Right lobe of liver (tissue), 6 donors: ENCODE measurements at regions not wholly inside any gene's neighbourhood (a gene's known extent, or its start where the extent isn't known, plus 50 kb on each side); places are given as distances from the start of the nearest gene placed in this dataset.
A peak's percentile ranks its signal among the peaks of the same experiment; 100 is the strongest.
"Not testable (repeated sequence)": the region's sequence is repeated elsewhere in the genome, so short reads cannot be mapped to it uniquely, and the experiment has no call there.

Experiments used
- ATAC-seq, 4 donors: fragments of 200-7000 bp; cut with Tn5 transposase; one replicate each; pipeline ENCODE4 v1.9.1; 2020; ENCODE audit warnings: mild to moderate bottlenecking in 4 of 4, moderate library complexity in 4 of 4
- DNase-seq, 3 donors: peaks; one replicate each; pipeline ENCODE4 v3.0.0-alpha.2; 2020
- H3K27ac ChIP-seq, 3 donors: fragments of 200-600 bp; one replicate each; pipeline ENCODE4 v1.8.0; 2022
- H3K27me3 ChIP-seq, 2 donors: fragments of 200-600 bp; one replicate each; pipeline ENCODE4 v1.8.0; 2022
- H3K36me3 ChIP-seq, 4 donors: fragments of 200-600 bp; sonication (generic) in 1 of 4; one replicate each; pipeline versions ENCODE4 v1.5.1 to v1.8.0; 2017 to 2022; ENCODE audit warnings: control low read depth in 1 of 4
- H3K4me1 ChIP-seq, 4 donors: fragments of 200-600 bp; sonication (generic) in 1 of 4; one replicate each; pipeline versions ENCODE4 v1.5.1 to v1.8.0; 2017 to 2022; ENCODE audit warnings: control low read depth in 1 of 4
- H3K4me3 ChIP-seq, 3 donors: fragments of 200-600 bp; one replicate each; pipeline ENCODE4 v1.8.0; 2022
- H3K9me3 ChIP-seq, 4 donors: fragments of 200-600 bp; sonication (generic) in 1 of 4; one replicate each; pipeline versions ENCODE4 v1.5.1 to v1.8.0; 2017 to 2022; ENCODE audit warnings: control low read depth in 1 of 4
- POLR2A ChIP-seq: fragments of 450-650 bp; IDR thresholded peaks from one replicate; pipeline ENCODE4 v1.6.1; 2017; ENCODE audit warnings: antibody characterized with exemption, mild to moderate bottlenecking
- WGBS: methylation state at CpG from one replicate; pipeline ENCODE4 v1.1.6; 2018; ENCODE audit warnings: low coverage, low lambda C conversion rate; ENCODE audit not compliant: insufficient coverage; ENCODE audit errors: missing lambda C conversion rate; 5-methylcytosine and 5-hydroxymethylcytosine counted together
- intact Hi-C, 2 donors: fragments of 100-400 bp; cut with DNase I; formaldehyde crosslinking; loops; one replicate each; pipeline versions ENCODE4 v1.11.2 to v1.14.1; 2022
- TF ChIP-seq, protein P1 (sequence below), 4 donors: fragments of 200-600 bp in 3 of 4; fragments of 450-650 bp in 1 of 4; IDR thresholded peaks; one replicate each; pipeline versions ENCODE4 v1.5.1 to v1.8.0; 2016 to 2022; ENCODE audit warnings: antibody characterized with exemption in 4 of 4, mild to moderate bottlenecking in 2 of 4
- donor health status: DM: no; HTN: yes; CAD: no.
- donor health status: DM: no; HTN: no; CAD: no.
- donor health status: DM: no; HTN: no; CAD: no.
- donor health status: DM: no; HTN: yes; CAD: no.
- donor health status: DM: no; HTN: yes; CAD: no.

DNA sequence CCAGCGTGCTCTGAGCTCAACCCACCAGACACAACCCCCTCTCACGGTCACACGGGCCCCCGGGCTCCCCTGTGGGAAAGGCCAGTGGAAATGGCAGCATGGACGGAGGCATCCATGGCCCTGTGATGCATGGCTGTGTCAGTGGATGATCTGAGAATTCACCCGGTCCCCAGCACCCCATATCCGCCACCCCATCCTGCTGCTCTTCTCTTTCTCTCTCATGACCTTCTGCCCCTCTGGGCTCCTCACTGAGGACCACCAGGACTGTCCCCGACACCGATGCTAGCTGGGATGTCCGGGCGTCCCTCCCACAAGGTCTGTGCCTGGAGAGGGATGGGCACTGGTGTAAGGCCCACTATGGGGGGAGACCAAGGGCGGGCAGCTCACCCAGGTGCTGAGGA, 282.2 kb downstream of the ADGRD1 start:
- Histone ChIP-seq H3K36me3 (no peaks in the 10 kb centered on the region), H3K27me3 (no peaks in the 10 kb centered on the region), H3K27ac (no peak overlapping the region), H3K9me3 (no peaks in the 10 kb centered on the region), H3K4me3 (no peak overlapping the region), H3K4me1 (no peaks in the 10 kb centered on the region)
- 46% methylated on average over 4 of the region's 12 CpGs for WGBS
- ATAC-seq: no peak
- intact Hi-C loops: no loop called here
- TF ChIP-seq POLR2A: no peak
- TF ChIP-seq, protein P1, sequence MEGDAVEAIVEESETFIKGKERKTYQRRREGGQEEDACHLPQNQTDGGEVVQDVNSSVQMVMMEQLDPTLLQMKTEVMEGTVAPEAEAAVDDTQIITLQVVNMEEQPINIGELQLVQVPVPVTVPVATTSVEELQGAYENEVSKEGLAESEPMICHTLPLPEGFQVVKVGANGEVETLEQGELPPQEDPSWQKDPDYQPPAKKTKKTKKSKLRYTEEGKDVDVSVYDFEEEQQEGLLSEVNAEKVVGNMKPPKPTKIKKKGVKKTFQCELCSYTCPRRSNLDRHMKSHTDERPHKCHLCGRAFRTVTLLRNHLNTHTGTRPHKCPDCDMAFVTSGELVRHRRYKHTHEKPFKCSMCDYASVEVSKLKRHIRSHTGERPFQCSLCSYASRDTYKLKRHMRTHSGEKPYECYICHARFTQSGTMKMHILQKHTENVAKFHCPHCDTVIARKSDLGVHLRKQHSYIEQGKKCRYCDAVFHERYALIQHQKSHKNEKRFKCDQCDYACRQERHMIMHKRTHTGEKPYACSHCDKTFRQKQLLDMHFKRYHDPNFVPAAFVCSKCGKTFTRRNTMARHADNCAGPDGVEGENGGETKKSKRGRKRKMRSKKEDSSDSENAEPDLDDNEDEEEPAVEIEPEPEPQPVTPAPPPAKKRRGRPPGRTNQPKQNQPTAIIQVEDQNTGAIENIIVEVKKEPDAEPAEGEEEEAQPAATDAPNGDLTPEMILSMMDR (IDR thresholded peaks at IDR 0.05): no peak
- no peak for DNase-seq

DNA sequence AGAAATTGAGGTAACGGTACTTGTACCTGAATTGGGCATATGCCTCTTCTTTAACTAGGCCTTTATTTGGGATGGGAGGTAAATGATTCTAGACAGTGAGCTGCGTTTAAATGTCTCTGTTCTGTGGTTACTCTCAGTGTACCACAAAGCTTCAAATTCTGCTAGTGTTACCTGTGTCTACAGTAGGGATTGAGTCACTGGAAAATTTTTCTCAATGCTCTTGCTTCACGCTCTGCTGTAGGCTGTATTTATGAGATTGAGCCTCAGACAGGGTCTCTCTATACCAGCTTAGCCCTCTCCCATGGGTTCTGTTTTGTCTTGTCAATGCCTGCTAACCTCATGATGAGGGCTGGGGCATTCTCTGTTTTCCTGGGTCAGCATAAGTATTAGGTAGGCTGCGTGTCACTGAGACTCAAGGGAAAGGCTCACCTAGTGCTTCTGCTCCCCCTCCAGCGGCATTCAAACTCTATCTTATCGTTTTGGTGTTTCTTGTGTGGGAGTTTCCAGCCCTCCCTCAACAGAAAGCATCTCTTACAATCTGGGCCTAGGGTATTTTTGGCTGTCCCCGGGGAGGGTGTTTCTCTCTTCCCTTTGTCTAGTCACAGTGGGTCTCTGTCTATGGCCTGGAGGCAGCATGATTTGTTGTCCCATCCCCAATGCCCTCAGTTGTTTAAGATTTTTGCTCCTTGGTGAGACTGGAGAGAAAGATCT, 285.8 kb downstream of the ADGRD1 start:
- intact Hi-C loops: no loop called here
- Histone ChIP-seq H3K9me3 (no peaks in the 10 kb centered on the region), H3K4me3 (no peak overlapping the region), H3K36me3 (no peaks in the 10 kb centered on the region), H3K4me1 (no peaks in the 10 kb centered on the region), H3K27ac (no peak overlapping the region), H3K27me3 (no peaks in the 10 kb centered on the region)
- TF ChIP-seq POLR2A: no peak
- TF ChIP-seq, protein P1 (IDR thresholded peaks at IDR 0.05): no peak
- WGBS: 60% methylated on average over 4 of the region's 7 CpGs
- DNase-seq (no peak), ATAC-seq (no peak)

DNA sequence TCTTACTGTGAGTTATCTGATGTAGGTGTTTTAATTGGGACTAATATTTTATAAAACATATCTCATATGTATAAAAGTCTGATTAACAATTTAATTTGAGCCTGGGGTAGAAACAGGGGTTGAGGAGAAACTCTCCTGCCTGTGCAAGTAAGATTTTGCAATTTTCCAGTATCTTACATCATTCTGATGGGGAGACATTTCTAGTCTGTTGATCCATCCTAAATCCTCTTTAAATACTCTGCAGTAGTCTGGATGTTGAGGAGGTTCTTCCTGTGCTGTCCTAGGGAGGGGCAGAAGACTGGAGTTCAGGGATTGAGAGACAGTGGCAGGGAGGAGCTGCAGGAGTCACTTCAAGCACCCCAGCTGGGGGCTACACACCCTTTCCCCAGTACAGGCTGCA, 287.8 kb downstream of the ADGRD1 start:
- no peaks in the 10 kb centered on the region for H3K9me3 ChIP-seq
- no peak overlapping the region for H3K4me3 ChIP-seq
- intact Hi-C loops: no loop called here
- TF ChIP-seq POLR2A: no peak
- TF ChIP-seq, protein P1 (IDR thresholded peaks at IDR 0.05): no peak
- ATAC-seq: no peak
- no peaks in the 10 kb centered on the region for H3K27me3 ChIP-seq
- H3K27ac ChIP-seq: no peak overlapping the region
- H3K4me1 ChIP-seq: no peaks in the 10 kb centered on the region
- no peaks in the 10 kb centered on the region for H3K36me3 ChIP-seq
- DNase-seq: peak in 1 of 3 donors; percentile 11

DNA sequence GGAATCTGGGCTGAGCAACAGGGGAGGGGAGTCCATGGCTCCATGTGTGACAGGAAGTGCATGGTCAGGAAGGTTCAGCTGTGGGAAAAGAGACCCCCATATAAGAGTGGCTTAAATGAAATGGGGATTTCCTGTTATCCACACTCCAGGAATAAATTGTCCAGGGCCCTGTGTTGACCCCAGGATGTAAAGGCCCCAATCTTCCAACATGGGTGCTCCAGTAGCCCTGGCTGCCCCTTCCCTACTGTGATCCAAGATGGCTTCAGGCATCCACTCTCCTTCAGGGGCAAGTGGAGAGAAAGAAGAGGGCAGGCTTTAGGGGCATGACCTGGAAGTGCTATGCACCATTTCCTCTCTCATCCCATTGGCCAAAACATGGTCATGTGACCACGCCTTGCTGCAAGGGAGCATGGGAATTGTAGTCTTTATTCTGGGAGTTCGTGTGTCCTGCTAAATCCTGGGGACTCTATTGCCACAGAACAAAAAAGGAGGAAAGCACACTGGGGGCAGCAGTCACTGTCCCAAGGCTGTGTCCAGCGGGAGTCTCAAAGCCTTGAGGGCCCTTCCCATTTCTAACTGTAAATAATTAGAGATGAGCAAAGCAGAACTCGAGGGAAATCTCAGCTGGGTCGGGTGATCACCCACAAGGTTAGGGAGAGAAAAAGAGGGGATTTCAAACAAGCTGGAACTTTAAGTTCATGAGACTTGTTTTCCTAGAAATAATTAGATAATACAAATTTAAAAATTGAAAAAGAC, 289.2 kb downstream of the ADGRD1 start:
- TF ChIP-seq POLR2A: no peak
- TF ChIP-seq, protein P1 (IDR thresholded peaks at IDR 0.05): no peak
- intact Hi-C loops: no loop called here
- Histone ChIP-seq H3K4me3 (no peak overlapping the region), H3K4me1 (no peaks in the 10 kb centered on the region), H3K27me3 (no peaks in the 10 kb centered on the region), H3K27ac (no peak overlapping the region), H3K9me3 (no peaks in the 10 kb centered on the region), H3K36me3 (no peaks in the 10 kb centered on the region)
- DNase-seq: peak in 1 of 3 donors; percentile 9
- WGBS: 64% methylated on average over 5 of the region's 5 CpGs
- no peak for ATAC-seq

DNA sequence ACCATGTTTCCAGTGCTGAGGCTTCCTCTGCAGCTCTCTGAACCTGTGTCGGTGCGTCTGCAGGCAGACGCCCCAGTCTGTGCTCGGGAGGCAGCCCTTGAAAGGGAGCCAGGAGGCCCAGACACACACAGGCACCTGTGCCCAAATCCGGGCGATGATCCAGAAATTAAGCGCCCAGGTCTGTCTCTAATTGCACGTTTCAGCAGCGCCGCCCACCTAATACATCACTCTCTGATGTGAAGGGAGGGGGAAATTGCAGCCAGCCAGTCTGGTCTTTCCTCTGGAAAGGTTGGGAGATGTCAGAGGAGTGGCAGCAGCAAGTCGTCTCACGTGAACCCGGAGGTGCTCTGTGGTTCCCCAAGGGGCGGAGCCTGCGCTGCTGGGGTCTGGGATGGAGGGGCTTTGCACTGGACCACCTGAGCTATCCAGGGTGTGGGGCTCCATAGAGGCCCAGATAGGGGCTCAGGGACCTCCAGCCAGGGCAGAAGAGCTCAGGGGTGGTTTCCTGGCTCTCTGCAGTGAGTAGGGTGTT, 290.5 kb downstream of the ADGRD1 start:
- H3K36me3 ChIP-seq, H3K27ac ChIP-seq, ATAC-seq, H3K9me3 ChIP-seq, intact Hi-C loops, H3K4me3 ChIP-seq, H3K4me1 ChIP-seq, H3K27me3 ChIP-seq: not testable (repeated sequence)
- DNase-seq: peak in 1 of 3 donors; percentile 20
- WGBS: 86% methylated on average over 4 of the region's 15 CpGs

DNA sequence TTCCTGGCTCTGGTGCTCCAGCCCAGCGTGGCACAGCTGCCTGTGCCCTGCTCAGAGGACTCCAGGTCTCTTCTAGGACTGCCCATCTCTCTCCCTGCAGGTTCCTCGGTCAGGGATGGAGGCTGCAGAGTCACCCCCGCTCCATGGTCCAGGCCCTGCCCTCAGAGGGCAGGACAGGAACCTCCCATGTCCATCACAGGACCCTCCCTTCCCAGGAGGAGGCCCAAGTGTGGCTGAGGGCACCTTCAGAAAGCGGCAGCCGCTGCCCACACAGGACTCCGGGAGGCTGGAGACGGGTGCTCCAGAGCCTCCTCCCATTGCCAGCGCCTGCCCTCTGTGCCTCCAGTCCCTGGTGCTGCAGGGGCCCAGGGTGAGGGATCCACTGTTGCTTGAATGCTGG, 291.5 kb downstream of the ADGRD1 start:
- H3K4me1 ChIP-seq, H3K4me3 ChIP-seq, H3K9me3 ChIP-seq, H3K27me3 ChIP-seq, intact Hi-C loops, H3K27ac ChIP-seq, H3K36me3 ChIP-seq: not testable (repeated sequence)
- DNase-seq (peak in 1 of 3 donors; percentile 32), ATAC-seq (peak in 1 of 4 donors; percentile 7)
- 28% methylated on average over 2 of the region's 8 CpGs for WGBS
